H1 (cell line): ENCODE measurements at regions not wholly inside any gene's neighbourhood (a gene's known extent, or its start where the extent isn't known, plus 50 kb on each side); places are given as distances from the start of the nearest gene placed in this dataset.

Experiments used
- CBX5 ChIP-seq: fragments of 300-800, 300-1000 bp; sonication (generic); IDR thresholded peaks from 2 replicates; pipeline ENCODE4 v1.7.1; 2016; ENCODE audit warnings: antibody characterized with exemption, low read length, low read depth
- CEBPB ChIP-seq: IDR thresholded peaks from 2 replicates; pipeline ENCODE4 v1.6.1; 2012; ENCODE audit warnings: low read depth, low read length
- CHD2 ChIP-seq: IDR thresholded peaks from 2 replicates; pipeline ENCODE4 v1.6.1; 2012; ENCODE audit warnings: low read length, improper control_type of control experiment
- EP300 ChIP-seq, 2 experiments: IDR thresholded peaks; 1 replicate in 1 of 2; 2 replicates in 1 of 2; pipeline ENCODE4 v1.6.1; 2011 to 2012; ENCODE audit warnings: low read depth in 2 of 2, low read length in 2 of 2, mild to moderate bottlenecking in 2 of 2, borderline replicate concordance in 1 of 2, inconsistent platforms in 1 of 2, moderate library complexity in 1 of 2
- JUND ChIP-seq: IDR thresholded peaks from 2 replicates; pipeline ENCODE4 v1.6.1; 2011; ENCODE audit warnings: mild to moderate bottlenecking, improper control_type of control experiment, low read length
- SIRT6 ChIP-seq: IDR thresholded peaks from one replicate; pipeline ENCODE4 v1.7.1; 2012; ENCODE audit warnings: low read length, inconsistent platforms
- SP2 ChIP-seq: IDR thresholded peaks from 2 replicates; pipeline ENCODE4 v1.6.1; 2012; ENCODE audit warnings: mild to moderate bottlenecking, low read length, inconsistent platforms
- TAF1 ChIP-seq: IDR thresholded peaks from 2 replicates; pipeline ENCODE4 v1.6.1; 2011; ENCODE audit warnings: mild to moderate bottlenecking, low read depth, low read length
- TBP ChIP-seq: IDR thresholded peaks from 2 replicates; pipeline ENCODE4 v1.6.1; 2011; ENCODE audit warnings: low read depth, low read length, improper control_type of control experiment
- TF ChIP-seq, protein P1 (sequence below): fragments of 300-600 bp; sonication (generic); IDR thresholded peaks from 2 replicates; pipeline ENCODE4 v1.7.1; 2012; ENCODE audit warnings: low read length, moderate library complexity, mild to moderate bottlenecking, inconsistent platforms; ENCODE audit not compliant: insufficient replicate concordance
- TF ChIP-seq, protein P2 (sequence below): IDR thresholded peaks from 2 replicates; pipeline ENCODE4 v1.6.1; 2012; ENCODE audit warnings: inconsistent platforms

DNA sequence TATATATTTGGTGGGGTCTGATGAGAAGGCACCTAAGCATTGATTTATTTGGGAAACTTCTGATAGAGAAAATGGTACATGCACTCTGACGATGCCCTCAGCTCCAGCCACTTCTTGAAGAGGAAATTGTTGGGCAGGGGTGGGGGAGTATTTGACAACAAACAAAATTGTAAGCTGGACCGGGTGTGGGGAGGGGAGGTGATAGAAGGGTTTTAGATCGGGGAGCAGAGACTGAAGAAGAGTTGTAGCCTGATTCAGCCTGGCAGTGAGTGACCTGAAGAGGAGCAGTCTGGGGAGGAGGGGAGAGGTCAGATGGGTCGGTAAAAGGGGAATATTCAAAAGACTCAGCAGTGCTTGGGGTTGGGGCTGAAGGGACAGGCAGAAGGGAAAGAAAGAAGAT, 2284.7 kb downstream of the TP53TG3F start (continued):
- TF ChIP-seq, protein P1, sequence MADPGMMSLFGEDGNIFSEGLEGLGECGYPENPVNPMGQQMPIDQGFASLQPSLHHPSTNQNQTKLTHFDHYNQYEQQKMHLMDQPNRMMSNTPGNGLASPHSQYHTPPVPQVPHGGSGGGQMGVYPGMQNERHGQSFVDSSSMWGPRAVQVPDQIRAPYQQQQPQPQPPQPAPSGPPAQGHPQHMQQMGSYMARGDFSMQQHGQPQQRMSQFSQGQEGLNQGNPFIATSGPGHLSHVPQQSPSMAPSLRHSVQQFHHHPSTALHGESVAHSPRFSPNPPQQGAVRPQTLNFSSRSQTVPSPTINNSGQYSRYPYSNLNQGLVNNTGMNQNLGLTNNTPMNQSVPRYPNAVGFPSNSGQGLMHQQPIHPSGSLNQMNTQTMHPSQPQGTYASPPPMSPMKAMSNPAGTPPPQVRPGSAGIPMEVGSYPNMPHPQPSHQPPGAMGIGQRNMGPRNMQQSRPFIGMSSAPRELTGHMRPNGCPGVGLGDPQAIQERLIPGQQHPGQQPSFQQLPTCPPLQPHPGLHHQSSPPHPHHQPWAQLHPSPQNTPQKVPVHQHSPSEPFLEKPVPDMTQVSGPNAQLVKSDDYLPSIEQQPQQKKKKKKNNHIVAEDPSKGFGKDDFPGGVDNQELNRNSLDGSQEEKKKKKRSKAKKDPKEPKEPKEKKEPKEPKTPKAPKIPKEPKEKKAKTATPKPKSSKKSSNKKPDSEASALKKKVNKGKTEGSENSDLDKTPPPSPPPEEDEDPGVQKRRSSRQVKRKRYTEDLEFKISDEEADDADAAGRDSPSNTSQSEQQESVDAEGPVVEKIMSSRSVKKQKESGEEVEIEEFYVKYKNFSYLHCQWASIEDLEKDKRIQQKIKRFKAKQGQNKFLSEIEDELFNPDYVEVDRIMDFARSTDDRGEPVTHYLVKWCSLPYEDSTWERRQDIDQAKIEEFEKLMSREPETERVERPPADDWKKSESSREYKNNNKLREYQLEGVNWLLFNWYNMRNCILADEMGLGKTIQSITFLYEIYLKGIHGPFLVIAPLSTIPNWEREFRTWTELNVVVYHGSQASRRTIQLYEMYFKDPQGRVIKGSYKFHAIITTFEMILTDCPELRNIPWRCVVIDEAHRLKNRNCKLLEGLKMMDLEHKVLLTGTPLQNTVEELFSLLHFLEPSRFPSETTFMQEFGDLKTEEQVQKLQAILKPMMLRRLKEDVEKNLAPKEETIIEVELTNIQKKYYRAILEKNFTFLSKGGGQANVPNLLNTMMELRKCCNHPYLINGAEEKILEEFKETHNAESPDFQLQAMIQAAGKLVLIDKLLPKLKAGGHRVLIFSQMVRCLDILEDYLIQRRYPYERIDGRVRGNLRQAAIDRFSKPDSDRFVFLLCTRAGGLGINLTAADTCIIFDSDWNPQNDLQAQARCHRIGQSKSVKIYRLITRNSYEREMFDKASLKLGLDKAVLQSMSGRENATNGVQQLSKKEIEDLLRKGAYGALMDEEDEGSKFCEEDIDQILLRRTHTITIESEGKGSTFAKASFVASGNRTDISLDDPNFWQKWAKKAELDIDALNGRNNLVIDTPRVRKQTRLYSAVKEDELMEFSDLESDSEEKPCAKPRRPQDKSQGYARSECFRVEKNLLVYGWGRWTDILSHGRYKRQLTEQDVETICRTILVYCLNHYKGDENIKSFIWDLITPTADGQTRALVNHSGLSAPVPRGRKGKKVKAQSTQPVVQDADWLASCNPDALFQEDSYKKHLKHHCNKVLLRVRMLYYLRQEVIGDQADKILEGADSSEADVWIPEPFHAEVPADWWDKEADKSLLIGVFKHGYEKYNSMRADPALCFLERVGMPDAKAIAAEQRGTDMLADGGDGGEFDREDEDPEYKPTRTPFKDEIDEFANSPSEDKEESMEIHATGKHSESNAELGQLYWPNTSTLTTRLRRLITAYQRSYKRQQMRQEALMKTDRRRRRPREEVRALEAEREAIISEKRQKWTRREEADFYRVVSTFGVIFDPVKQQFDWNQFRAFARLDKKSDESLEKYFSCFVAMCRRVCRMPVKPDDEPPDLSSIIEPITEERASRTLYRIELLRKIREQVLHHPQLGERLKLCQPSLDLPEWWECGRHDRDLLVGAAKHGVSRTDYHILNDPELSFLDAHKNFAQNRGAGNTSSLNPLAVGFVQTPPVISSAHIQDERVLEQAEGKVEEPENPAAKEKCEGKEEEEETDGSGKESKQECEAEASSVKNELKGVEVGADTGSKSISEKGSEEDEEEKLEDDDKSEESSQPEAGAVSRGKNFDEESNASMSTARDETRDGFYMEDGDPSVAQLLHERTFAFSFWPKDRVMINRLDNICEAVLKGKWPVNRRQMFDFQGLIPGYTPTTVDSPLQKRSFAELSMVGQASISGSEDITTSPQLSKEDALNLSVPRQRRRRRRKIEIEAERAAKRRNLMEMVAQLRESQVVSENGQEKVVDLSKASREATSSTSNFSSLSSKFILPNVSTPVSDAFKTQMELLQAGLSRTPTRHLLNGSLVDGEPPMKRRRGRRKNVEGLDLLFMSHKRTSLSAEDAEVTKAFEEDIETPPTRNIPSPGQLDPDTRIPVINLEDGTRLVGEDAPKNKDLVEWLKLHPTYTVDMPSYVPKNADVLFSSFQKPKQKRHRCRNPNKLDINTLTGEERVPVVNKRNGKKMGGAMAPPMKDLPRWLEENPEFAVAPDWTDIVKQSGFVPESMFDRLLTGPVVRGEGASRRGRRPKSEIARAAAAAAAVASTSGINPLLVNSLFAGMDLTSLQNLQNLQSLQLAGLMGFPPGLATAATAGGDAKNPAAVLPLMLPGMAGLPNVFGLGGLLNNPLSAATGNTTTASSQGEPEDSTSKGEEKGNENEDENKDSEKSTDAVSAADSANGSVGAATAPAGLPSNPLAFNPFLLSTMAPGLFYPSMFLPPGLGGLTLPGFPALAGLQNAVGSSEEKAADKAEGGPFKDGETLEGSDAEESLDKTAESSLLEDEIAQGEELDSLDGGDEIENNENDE = no peak
- TF ChIP-seq EP300 (IDR thresholded peaks at IDR 0.05; ENCODE audit: borderline replicate concordance in 1 of 2, low read depth in 2 of 2, low read length in 2 of 2) = no peak
- no peak for TF ChIP-seq TBP
- no peak for TF ChIP-seq CBX5
- TF ChIP-seq JUND = no peak
- TF ChIP-seq SP2 = no peak
- TF ChIP-seq, protein P2, sequence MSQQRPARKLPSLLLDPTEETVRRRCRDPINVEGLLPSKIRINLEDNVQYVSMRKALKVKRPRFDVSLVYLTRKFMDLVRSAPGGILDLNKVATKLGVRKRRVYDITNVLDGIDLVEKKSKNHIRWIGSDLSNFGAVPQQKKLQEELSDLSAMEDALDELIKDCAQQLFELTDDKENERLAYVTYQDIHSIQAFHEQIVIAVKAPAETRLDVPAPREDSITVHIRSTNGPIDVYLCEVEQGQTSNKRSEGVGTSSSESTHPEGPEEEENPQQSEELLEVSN = no peak
- no peak for TF ChIP-seq CHD2
- TF ChIP-seq SIRT6 = no peak
- TF ChIP-seq TAF1 = no peak
- TF ChIP-seq CEBPB = no peak
